Activated naive CD8-positive, alpha-beta T cell treated with anti-CD3 and anti-CD28 coated beads, Interleukin-2, amount 50 U/mL, for 16 hours (primary cell): ENCODE measurements at regions not wholly inside any gene's neighbourhood (a gene's known extent, or its start where the extent isn't known, plus 50 kb on each side); places are given as distances from the start of the nearest gene placed in this dataset.

Source experiments
- DNase-seq: peaks from one replicate; pipeline ENCODE4 v3.0.0-alpha.2; 2020; ENCODE audit warnings: low read depth, low spot score

GRCh38 chr2:217691516-217691915 lies 311.3 kb downstream of the TNS1 start:
- DNase-seq: no peak

- no peak for DNase-seq
These were observed 313.7 kb downstream of the TNS1 start for GRCh38 chr2:217689053-217689452.

DNA sequence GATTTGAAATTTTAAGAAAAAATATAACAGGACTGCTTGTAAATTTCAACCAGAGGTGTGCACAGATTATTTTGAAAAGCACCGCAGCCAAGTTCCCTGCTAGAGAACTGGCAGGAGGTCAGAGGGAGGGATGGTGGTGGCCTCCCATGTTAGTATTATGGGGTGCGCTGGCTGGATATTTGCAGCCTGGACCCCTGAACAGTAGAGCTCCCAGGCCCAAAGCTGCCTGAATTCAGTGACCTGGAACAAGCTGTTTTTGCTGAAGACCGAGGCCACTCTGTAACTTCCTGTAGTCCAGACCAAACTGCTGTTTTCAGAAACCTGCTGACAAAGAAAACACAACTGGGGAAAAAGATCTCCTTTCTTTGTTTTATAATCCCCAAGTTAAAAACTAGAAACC lies 314.3 kb downstream of the TNS1 start:
- DNase-seq: no peak

DNA sequence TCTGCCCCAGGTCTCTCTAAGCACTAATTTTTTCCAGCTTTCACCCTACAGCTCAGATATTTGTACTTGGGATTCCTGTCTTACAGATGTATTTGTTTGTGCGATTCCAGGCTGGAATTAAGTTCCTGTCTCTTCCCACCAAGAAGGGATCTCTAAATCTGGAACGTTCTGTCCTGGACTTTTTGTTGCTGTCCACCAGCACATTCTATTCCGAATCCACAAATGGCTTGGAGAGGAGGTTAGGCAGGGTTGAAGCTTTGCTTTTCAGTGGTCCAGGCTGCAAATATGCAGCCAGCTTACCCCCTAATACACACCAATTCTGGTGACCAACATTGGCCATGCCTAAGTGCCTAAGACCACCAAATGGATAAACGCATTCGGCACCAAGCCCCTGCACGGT lies 315.0 kb downstream of the TNS1 start:
- DNase-seq: no peak

DNA sequence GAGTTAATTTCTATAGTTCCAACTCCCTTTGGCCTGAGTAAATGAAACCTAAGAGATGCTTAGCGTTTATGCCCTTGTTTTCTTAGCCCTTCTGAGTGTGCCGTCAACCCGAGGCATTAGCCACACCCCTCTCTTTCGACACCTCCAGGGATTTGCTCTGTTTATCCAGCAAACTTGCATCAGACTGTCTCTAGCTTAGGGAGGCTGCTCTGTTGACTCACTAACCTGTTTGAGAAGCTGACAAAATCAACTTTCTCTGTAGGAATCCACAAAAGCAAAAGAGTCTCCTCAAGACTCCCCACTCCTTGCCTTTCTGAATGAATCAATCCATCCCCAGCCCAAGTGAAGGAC lies 317.6 kb downstream of the TNS1 start:
- no peak for DNase-seq

DNA sequence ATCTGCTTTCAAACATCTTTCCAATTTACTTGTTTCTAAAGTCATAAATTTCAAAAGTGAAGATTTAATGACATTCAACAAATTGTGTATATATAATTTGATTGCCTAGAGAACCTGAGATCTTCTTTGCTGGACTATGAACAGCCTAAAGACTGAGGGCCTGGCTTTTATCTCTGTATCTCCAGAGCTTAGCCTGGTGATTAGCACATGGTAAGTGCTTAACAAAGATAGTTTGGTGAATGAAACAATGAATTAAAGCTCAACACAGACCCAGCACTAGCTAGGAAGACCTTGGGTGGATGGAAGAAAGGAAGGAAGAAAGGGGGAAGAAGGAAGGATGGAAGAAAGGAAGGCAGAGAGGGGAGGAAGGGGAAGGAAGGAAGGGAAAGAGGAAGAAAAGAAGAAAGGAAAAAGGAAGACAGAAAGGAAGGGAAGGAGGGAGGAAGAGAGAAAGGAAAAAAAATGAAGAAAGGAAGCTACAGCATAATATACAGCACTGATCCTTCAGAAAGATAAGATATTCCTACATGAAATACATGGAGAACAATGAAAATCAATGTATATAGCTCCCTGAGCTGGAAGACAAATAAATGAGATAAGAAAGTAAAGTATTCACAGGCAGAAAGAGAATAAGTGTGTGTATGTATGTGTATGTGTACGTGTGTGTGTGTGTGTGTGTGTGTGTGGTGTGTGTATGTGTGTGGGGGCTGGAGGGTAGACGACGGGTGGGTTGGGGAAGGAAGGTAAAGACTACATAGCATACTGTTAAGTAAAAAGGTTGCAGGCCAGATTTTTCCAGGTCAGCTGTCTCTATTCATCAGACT lies 318.2 kb downstream of the TNS1 start:
- DNase-seq: no peak

DNA sequence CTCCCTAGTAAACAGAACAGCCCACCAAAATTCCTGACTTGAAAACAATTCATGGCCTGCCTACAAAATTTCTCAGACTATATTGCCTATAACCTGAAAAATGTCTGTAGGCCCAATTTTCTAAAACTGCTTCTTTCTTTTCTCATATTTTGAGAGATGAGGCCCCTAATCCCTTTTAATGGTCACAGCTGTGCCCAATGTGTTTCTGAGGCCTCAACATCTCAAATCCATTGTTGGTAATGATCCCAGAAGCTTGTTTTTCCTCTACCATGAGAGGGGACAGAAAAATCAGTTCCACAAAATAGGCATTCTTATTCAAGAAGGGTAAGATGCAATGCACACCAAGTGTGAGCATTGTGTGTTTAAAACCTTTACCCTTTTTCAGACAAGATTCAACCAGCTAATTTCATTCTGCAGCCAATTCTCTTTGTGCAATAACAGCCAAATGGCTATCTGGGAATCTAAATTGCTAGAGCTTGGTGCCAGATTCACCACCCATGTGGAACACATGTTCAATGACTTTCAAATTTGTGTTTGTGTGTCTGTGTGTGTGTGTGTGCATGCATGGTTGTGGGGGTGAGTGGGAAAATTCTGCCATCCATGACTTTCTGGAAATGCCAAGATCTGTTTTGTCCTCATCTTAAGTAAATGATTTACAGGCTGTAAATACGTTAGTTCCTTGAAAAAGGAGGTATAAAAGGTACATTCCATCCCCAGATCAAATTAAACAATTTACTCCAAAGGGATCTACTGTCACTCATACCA lies 319.5 kb downstream of the TNS1 start:
- DNase-seq: no peak

- DNase-seq: no peak
These were observed 321.0 kb downstream of the TNS1 start for GRCh38 chr2:217681791-217682190.

DNA sequence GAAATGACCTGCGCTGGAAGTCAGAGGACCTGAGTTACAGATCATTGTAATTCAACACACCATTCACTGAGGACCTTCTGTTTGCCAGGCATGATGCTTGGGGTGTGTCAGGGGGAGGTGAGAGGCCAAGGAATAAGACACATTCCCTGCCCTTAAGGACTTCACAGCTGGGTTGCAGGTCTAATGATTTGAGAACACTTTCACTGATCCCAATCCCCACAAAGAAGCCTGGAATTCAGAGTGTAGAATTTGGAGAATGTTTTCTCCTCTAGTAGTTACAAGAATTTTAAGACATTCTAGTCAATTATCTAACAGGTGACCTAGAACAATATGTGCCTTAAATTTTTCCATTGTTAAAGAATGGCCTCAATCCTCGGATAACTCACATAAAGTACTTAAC lies 322.4 kb downstream of the TNS1 start:
- no peak for DNase-seq

DNA sequence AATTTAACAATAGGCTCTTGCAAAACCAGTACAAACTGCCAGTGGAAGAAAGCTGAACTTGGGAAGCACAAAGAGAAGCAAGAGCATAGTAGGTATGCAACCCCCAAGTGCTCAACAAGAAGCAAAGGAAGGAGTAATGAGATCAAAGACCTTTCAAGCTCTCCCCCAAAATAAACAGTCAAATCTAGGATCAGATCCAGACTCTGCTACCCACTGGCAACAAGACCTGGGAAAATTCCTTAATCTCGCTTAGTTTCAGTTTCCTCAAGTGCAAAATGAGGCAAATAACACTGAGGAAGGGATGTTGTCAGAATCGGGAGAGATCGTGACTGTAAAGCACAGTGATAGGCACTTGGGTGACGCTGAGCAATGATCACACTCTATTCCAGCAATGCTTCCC lies 329.2 kb downstream of the TNS1 start:
- no peak for DNase-seq

DNA sequence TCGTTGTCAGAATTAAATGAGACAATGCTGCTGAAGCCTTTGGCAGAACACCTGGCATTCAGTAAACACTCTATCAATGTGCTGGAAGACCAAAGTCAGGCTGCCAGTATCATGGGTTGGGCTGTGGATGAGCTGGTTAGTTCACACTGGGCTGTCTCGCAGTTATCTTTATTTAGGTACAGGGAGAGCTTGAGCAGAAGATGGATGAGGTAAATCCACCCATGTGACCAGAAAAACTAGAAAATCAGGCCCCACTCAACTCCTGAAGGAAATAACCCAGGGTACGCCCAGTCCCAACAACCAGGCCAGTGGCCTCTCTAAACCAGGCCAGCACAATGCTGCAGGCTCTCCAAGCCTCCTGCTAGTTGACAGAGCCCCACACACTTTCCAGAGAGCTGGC lies 330.3 kb downstream of the TNS1 start:
- no peak for DNase-seq

- DNase-seq: no peak
These were observed 330.9 kb downstream of the TNS1 start for GRCh38 chr2:217671871-217672270.

DNA sequence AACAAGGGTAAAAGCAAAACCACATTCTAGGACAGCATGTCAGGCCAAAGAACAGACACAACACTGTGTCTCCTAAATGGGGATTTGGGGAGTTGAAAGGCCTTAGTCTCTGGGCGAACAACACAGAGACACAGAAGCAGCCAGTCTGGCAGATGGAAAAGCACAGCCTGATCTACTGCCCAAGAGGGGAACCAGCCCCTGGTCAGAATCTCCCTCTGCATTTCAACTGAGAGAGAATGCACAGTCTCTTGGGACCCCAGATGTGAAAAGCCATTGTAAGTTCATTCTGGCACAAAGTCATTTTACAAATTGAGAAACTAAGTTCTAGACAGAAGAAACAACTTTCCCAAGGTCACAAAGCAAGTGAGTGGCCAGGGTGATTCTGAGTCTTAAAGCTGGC lies 331.7 kb downstream of the TNS1 start:
- no peak for DNase-seq

GRCh38 chr2:217669831-217670230 lies 333.0 kb downstream of the TNS1 start:
- DNase-seq: no peak

- DNase-seq: no peak
These were observed 335.3 kb downstream of the TNS1 start for GRCh38 chr2:217667512-217667911.

GRCh38 chr2:217667035-217667434 lies 335.8 kb downstream of the TNS1 start:
- no peak for DNase-seq

- DNase-seq: no peak
These were observed 336.5 kb downstream of the TNS1 start for GRCh38 chr2:217666338-217666737.

GRCh38 chr2:217664761-217665160 lies 338.0 kb downstream of the TNS1 start:
- DNase-seq: no peak

DNA sequence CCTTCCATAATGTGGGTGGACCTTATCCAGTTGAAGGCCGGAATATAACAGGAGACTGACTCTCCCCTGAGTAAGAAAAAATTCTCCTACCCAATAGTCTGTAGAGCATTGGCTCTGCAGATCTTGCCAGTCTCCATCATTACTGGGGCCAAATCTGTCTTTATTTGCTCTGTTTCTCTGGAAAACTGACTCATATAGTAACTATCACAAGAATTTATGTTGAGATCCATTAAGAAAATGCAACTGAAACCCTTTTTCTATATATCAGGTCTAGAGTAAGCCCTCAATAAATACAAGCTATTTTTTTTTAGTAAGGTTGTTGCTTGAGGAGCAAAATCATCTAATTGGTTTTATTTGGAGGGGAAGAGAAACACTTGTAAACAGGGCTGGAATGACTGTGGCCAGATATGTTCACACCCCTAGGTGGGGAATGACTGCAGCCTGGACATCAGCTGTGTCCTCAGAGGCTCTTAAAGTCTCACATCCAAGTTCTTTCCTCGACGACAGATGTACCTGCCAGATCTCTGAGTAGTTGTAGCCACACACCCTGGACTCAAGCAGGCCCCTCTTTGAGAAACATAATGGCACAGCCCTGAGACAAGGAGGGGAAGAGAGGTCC lies 339.7 kb downstream of the TNS1 start:
- DNase-seq: no peak

DNA sequence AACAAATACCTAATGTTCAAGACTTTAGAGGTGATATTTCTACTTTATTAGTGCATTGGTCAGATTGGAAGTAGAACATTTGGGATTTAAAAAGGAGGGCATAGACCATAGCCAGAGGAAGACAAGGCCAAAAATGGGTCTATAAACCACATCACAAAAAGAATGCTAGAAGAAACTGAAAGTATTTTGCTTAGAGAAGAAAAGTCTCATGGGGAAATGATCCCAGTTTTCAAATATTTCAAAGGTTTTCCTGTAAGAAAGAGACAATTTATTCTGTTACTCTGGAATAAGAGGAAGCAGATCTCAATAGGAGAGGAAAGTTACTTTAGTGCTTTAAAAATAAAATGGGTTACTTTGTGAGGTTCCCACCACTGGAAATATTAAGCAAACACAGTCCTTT lies 341.4 kb downstream of the TNS1 start:
- no peak for DNase-seq

GRCh38 chr2:217660423-217660822 lies 342.4 kb downstream of the TNS1 start:
- DNase-seq: no peak

GRCh38 chr2:217658806-217659205 lies 344.0 kb downstream of the TNS1 start:
- no peak for DNase-seq

- DNase-seq: no peak
These were observed 345.5 kb downstream of the TNS1 start for GRCh38 chr2:217657252-217657651.
